ENCODE measurements at regions not wholly inside any gene's neighbourhood (a gene's known extent, or its start where the extent isn't known, plus 50 kb on each side); places are given as distances from the start of the nearest gene placed in this dataset.

DNA sequence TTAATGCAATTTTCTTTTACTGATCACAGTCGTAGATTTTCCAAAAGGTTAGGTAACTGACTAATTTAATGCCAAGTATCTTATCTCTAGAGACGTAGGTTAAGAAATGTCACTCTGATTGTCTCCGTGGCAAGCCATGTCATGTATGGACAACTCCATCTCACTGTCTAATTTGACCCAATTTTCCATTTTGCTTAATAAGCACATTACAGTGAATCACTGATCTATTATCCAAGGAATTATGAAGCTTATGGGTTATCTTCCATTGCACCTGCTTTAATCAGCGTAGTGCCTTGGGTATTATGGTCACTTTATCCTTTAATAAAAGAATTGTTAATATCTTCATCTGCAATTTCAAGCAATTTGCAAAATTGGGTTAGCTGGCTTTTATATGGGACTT is 557.4 kb upstream of the ROBO2 start:
- TF ChIP-seq, protein P1, sequence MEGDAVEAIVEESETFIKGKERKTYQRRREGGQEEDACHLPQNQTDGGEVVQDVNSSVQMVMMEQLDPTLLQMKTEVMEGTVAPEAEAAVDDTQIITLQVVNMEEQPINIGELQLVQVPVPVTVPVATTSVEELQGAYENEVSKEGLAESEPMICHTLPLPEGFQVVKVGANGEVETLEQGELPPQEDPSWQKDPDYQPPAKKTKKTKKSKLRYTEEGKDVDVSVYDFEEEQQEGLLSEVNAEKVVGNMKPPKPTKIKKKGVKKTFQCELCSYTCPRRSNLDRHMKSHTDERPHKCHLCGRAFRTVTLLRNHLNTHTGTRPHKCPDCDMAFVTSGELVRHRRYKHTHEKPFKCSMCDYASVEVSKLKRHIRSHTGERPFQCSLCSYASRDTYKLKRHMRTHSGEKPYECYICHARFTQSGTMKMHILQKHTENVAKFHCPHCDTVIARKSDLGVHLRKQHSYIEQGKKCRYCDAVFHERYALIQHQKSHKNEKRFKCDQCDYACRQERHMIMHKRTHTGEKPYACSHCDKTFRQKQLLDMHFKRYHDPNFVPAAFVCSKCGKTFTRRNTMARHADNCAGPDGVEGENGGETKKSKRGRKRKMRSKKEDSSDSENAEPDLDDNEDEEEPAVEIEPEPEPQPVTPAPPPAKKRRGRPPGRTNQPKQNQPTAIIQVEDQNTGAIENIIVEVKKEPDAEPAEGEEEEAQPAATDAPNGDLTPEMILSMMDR (IDR thresholded peaks at IDR 0.05), result no peak
- TF ChIP-seq POLR2A (IDR thresholded peaks at IDR 0.05) (no peak), POLR2AphosphoS5 (IDR thresholded peaks at IDR 0.05) (no peak)
